Esophagus muscularis mucosa (tissue), 3 donors: ENCODE measurements at regions not wholly inside any gene's neighbourhood (a gene's known extent, or its start where the extent isn't known, plus 50 kb on each side); places are given as distances from the start of the nearest gene placed in this dataset.

Experiments used
- CTCF ChIP-seq, 3 experiments: fragments of 200-600 bp in 2 of 3; fragments of 450-650 bp in 1 of 3; sonication (generic) in 2 of 3; IDR thresholded peaks; one replicate each; pipeline ENCODE4 v1.5.1; 2017 to 2019; ENCODE audit warnings: antibody characterized with exemption in 3 of 3, mild to moderate bottlenecking in 2 of 3, moderate library complexity in 1 of 3
- POLR2A ChIP-seq: fragments of 450-650 bp; IDR thresholded peaks from one replicate; pipeline ENCODE4 v1.6.1; 2017; ENCODE audit warnings: antibody characterized with exemption, moderate library complexity, mild to moderate bottlenecking, low read depth

GRCh38 chr7:33825644-33826043, 79.7 kb upstream of the BMPER start:
- TF ChIP-seq CTCF (IDR thresholded peaks at IDR 0.05): no peak
- no peak for TF ChIP-seq POLR2A
